Mesothelial cell of epicardium (in vitro differentiated cells): ENCODE measurements at regions not wholly inside any gene's neighbourhood (a gene's known extent, or its start where the extent isn't known, plus 50 kb on each side); places are given as distances from the start of the nearest gene placed in this dataset.
A peak's percentile ranks its signal among the peaks of the same experiment; 100 is the strongest.

ENCODE experiments used
- DNase-seq, 2 experiments: peaks; one replicate each; pipeline ENCODE4 v3.0.0; 2021; ENCODE audit warnings: low spot score in 2 of 2; ENCODE audit not compliant: unreplicated experiment in 2 of 2
- H3K27ac Mint-ChIP-seq: 2 replicates; pipeline ENCODE4 v1.8.0; 2021; ENCODE audit warnings: mixed read lengths
- H3K27me3 Mint-ChIP-seq: 2 replicates; pipeline ENCODE4 v1.8.0; 2021; ENCODE audit warnings: low read depth, mixed read lengths
- H3K36me3 Mint-ChIP-seq: 2 replicates; pipeline ENCODE4 v1.8.0; 2021; ENCODE audit warnings: mixed read lengths
- H3K4me1 Mint-ChIP-seq: 2 replicates; pipeline ENCODE4 v1.8.0; 2021; ENCODE audit warnings: mixed read lengths
- H3K4me3 Mint-ChIP-seq: 2 replicates; pipeline ENCODE4 v1.8.0; 2021; ENCODE audit warnings: mild to moderate bottlenecking, moderate library complexity, mixed read lengths
- H3K9me3 Mint-ChIP-seq: 2 replicates; pipeline ENCODE4 v1.8.0; 2021; ENCODE audit warnings: mixed read lengths
- TF ChIP-seq, protein P1 (sequence below): fragments of 200-600 bp; sonication (generic); IDR thresholded peaks from one replicate; pipeline ENCODE4 v1.5.0; 2021; ENCODE audit warnings: antibody characterized with exemption; ENCODE audit not compliant: unreplicated experiment

DNA sequence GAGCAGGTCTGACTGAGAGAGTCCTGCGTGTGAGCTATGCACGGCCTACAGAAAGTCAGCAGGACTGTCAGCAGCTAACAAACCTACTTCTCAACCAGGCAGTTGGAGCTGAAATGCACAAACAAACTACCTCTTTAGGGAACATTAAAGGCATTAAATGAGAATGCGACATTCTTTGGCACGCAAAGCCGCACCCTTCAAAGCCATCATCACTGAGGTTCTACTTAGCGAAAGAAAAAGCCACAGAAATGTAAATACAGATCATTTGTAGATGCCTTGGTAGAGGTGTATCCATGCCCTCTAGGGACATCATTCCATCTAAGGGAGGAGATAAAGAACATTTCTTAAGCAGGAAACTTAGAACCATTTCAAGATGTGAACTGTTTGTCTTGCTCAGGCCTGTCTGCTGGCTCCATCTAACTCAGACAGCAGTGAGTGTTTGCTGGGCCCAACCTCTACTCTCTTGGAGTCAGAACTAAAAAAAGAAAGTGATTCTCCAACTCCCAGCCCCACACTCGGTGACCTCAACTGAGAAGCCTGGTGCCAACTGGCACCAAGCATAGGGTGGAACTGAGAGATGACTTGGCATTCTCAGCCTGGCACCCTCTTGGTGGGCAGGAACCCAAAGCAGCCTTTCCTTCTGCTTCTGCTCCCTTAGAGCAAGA is 63.5 kb upstream of the MBIP start:
- Mint-ChIP-seq H3K4me3 (no peak overlapping the region), H3K36me3 (no peaks in the 10 kb centered on the region), H3K27ac (no peak overlapping the region), H3K27me3 (peaks cover 22% of the 10 kb centered on the region), H3K4me1 (no peaks in the 10 kb centered on the region), H3K9me3 (peaks cover 14% of the 10 kb centered on the region)
- DNase-seq: no peak
- TF ChIP-seq, protein P1, sequence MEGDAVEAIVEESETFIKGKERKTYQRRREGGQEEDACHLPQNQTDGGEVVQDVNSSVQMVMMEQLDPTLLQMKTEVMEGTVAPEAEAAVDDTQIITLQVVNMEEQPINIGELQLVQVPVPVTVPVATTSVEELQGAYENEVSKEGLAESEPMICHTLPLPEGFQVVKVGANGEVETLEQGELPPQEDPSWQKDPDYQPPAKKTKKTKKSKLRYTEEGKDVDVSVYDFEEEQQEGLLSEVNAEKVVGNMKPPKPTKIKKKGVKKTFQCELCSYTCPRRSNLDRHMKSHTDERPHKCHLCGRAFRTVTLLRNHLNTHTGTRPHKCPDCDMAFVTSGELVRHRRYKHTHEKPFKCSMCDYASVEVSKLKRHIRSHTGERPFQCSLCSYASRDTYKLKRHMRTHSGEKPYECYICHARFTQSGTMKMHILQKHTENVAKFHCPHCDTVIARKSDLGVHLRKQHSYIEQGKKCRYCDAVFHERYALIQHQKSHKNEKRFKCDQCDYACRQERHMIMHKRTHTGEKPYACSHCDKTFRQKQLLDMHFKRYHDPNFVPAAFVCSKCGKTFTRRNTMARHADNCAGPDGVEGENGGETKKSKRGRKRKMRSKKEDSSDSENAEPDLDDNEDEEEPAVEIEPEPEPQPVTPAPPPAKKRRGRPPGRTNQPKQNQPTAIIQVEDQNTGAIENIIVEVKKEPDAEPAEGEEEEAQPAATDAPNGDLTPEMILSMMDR: no peak

DNA sequence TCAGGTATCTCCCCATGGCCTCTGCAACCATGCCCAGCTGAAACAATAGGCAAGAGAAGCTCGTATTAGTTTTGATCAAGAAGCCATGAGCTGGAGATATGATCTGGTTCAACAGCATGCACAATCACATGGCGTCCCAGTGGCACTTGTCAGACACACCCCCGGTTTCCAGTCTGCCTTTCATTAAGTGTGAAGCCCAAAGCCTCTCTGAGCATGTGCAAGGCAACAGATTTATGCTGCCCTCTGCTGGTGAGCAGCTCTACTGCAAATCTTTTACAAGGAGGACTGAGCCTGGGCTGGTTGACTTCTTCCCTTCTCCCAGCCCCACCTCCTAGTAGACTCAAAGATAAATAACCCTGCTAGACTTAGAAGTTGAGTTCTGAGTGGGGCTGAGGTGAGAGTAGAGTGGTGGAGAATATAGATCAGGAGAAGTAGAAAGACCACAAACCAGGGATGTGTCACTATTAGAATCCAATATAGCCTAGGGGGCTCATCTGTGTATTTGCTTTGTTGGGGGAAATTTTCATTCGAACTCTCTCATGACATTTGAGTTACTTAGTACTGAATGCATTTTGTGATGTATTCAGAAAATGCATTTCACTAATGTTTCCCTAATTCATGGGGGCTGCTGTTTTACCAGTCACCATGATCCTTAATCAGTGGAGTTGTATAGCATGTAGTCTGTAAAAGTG is 53.7 kb upstream of the MBIP start:
- Mint-ChIP-seq H3K4me3 (no peak overlapping the region), H3K27ac (no peak overlapping the region), H3K36me3 (no peaks in the 10 kb centered on the region), H3K27me3 (peaks cover 42% of the 10 kb centered on the region), H3K4me1 (no peaks in the 10 kb centered on the region), H3K9me3 (no peaks in the 10 kb centered on the region)
- DNase-seq: peak; percentile 36 to 80
- TF ChIP-seq, protein P1: peak; percentile 79
